ENCODE measurements at regions not wholly inside any gene's neighbourhood (a gene's known extent, or its start where the extent isn't known, plus 50 kb on each side); places are given as distances from the start of the nearest gene placed in this dataset.

- no peak for DNase-seq
Observed at GRCh38 chr11:119846374-119846773, 117.4 kb upstream of the NECTIN1 start.

- no peak for DNase-seq
Observed at GRCh38 chr11:119845756-119846155, 116.8 kb upstream of the NECTIN1 start.

- no peak for DNase-seq
Observed at GRCh38 chr11:119845305-119845704, 116.3 kb upstream of the NECTIN1 start.

- DNase-seq = no peak
Observed at GRCh38 chr11:119844808-119845207, 115.8 kb upstream of the NECTIN1 start.

- DNase-seq = no peak
Observed at GRCh38 chr11:119843877-119844276, 114.9 kb upstream of the NECTIN1 start.

GRCh38 chr11:119842731-119843130 lies 113.7 kb upstream of the NECTIN1 start:
- DNase-seq = no peak

GRCh38 chr11:119839476-119840133 lies 110.6 kb upstream of the NECTIN1 start:
- DNase-seq = no peak

- no peak for DNase-seq
Observed at GRCh38 chr11:119835753-119836152, 106.8 kb upstream of the NECTIN1 start.

- no peak for DNase-seq
Observed at GRCh38 chr11:119832202-119832935, 103.4 kb upstream of the NECTIN1 start.

- no peak for DNase-seq
Observed at GRCh38 chr11:119831011-119831410, 102.0 kb upstream of the NECTIN1 start.

- no peak for DNase-seq
Observed at GRCh38 chr11:119830400-119830799, 101.4 kb upstream of the NECTIN1 start.

- DNase-seq = no peak
Observed at GRCh38 chr11:119829402-119829801, 100.4 kb upstream of the NECTIN1 start.

- no peak for DNase-seq
Observed at GRCh38 chr11:119828819-119829218, 99.8 kb upstream of the NECTIN1 start.

GRCh38 chr11:119828006-119828405 lies 99.0 kb upstream of the NECTIN1 start:
- no peak for DNase-seq

- DNase-seq = no peak
Observed at GRCh38 chr11:119827113-119827512, 98.1 kb upstream of the NECTIN1 start.

- DNase-seq = no peak
Observed at GRCh38 chr11:119823077-119823476, 94.1 kb upstream of the NECTIN1 start.

GRCh38 chr11:119816660-119817059 lies 87.7 kb upstream of the NECTIN1 start:
- no peak for DNase-seq

- no peak for DNase-seq
Observed at GRCh38 chr11:119814766-119815165, 85.8 kb upstream of the NECTIN1 start.

- DNase-seq = no peak
Observed at GRCh38 chr11:119810478-119811232, 81.7 kb upstream of the NECTIN1 start.

- no peak for DNase-seq
Observed at GRCh38 chr11:119809346-119809745, 80.3 kb upstream of the NECTIN1 start.

GRCh38 chr11:119808407-119809185 lies 79.6 kb upstream of the NECTIN1 start:
- DNase-seq = no peak

GRCh38 chr11:119807841-119808240 lies 78.8 kb upstream of the NECTIN1 start:
- DNase-seq = no peak

- no peak for DNase-seq
Observed at GRCh38 chr11:119807402-119807801, 78.4 kb upstream of the NECTIN1 start.

All from HCEC 1CT (cell line).